H1 (cell line): ENCODE measurements at regions not wholly inside any gene's neighbourhood (a gene's known extent, or its start where the extent isn't known, plus 50 kb on each side); places are given as distances from the start of the nearest gene placed in this dataset.

ENCODE experiments used
- CTCF ChIP-seq, 3 experiments: IDR thresholded peaks; 1 replicate in 2 of 3; 2 replicates in 1 of 3; pipeline versions ENCODE4 v1.5.1 to v1.6.1; 2011; ENCODE audit warnings: low read length in 3 of 3, mild to moderate bottlenecking in 3 of 3, inconsistent platforms in 2 of 3, low read depth in 1 of 3, moderate library complexity in 1 of 3; ENCODE audit not compliant: insufficient read depth in 1 of 3; ENCODE audit errors: control extremely low read depth in 1 of 3
- FOSL1 ChIP-seq: IDR thresholded peaks from 2 replicates; pipeline ENCODE4 v1.6.1; 2011; ENCODE audit warnings: mild to moderate bottlenecking, low read depth, low read length, moderate library complexity; ENCODE audit not compliant: insufficient read depth
- KDM1A ChIP-seq: fragments of 200-600, 300-600 bp; sonication (generic); IDR thresholded peaks from 2 replicates; pipeline ENCODE4 v1.7.1; 2016; ENCODE audit warnings: mild to moderate bottlenecking, low read length, borderline replicate concordance
- POLR2A ChIP-seq, 2 experiments: IDR thresholded peaks; 1 replicate in 1 of 2; 2 replicates in 1 of 2; pipeline ENCODE4 v1.6.1; 2011; ENCODE audit warnings: low read depth in 2 of 2, low read length in 2 of 2, mild to moderate bottlenecking in 2 of 2; ENCODE audit errors: control extremely low read depth in 1 of 2
- POU5F1 ChIP-seq: IDR thresholded peaks from 2 replicates; pipeline ENCODE4 v1.6.1; 2011; ENCODE audit warnings: low read depth, mild to moderate bottlenecking, low read length, moderate library complexity
- SP2 ChIP-seq: IDR thresholded peaks from 2 replicates; pipeline ENCODE4 v1.6.1; 2012; ENCODE audit warnings: mild to moderate bottlenecking, low read length, inconsistent platforms
- TBP ChIP-seq: IDR thresholded peaks from 2 replicates; pipeline ENCODE4 v1.6.1; 2011; ENCODE audit warnings: low read depth, low read length, improper control_type of control experiment

- TF ChIP-seq CTCF (IDR thresholded peaks at IDR 0.05; ENCODE audit: control extremely low read depth in 1 of 3, insufficient read depth in 1 of 3, low read depth in 1 of 3, low read length in 3 of 3) (no peak), SP2 (no peak), TBP (no peak), KDM1A (no peak), POU5F1 (no peak), FOSL1 (no peak), POLR2A (IDR thresholded peaks at IDR 0.05; ENCODE audit: control extremely low read depth in 1 of 2, low read depth in 2 of 2, low read length in 2 of 2) (no peak)
Measured at GRCh38 chr4:117702353-117702752, 331.9 kb upstream of the NDST3 start (continued).
